HepG2 (cell line): ENCODE measurements at regions not wholly inside any gene's neighbourhood (a gene's known extent, or its start where the extent isn't known, plus 50 kb on each side); places are given as distances from the start of the nearest gene placed in this dataset.

Experiments used
- TF ChIP-seq, protein P1 (sequence below): sonication (generic); formaldehyde crosslinking; IDR thresholded peaks from 2 replicates; pipeline ENCODE4 v1.4.0; 2020; ENCODE audit warnings: missing genetic modification reagents
- TF ChIP-seq, protein P2 (sequence below): sonication (generic); formaldehyde crosslinking; IDR thresholded peaks from 2 replicates; pipeline ENCODE4 v1.4.0; 2020; ENCODE audit warnings: low read depth, mild to moderate bottlenecking, missing genetic modification reagents

DNA sequence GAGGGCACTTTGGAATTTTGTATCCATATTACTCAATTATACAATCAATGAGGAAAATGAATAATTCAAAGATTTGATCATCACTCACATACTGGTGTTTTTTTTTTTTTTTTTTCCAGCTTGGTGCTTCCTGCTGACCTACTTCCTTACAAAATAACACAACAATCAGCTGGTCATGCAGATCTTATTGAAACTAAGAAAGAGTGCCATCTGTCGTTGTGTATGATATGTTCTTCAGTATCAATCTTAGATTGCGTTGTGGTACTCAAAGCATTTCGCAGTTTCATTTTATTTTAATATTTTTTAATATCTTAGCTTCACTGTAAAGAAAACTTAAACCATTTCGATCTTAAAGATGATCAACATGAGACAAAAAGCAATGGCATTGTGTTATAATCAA lies 155.6 kb downstream of the OGFRL1 start:
- TF ChIP-seq, protein P1, sequence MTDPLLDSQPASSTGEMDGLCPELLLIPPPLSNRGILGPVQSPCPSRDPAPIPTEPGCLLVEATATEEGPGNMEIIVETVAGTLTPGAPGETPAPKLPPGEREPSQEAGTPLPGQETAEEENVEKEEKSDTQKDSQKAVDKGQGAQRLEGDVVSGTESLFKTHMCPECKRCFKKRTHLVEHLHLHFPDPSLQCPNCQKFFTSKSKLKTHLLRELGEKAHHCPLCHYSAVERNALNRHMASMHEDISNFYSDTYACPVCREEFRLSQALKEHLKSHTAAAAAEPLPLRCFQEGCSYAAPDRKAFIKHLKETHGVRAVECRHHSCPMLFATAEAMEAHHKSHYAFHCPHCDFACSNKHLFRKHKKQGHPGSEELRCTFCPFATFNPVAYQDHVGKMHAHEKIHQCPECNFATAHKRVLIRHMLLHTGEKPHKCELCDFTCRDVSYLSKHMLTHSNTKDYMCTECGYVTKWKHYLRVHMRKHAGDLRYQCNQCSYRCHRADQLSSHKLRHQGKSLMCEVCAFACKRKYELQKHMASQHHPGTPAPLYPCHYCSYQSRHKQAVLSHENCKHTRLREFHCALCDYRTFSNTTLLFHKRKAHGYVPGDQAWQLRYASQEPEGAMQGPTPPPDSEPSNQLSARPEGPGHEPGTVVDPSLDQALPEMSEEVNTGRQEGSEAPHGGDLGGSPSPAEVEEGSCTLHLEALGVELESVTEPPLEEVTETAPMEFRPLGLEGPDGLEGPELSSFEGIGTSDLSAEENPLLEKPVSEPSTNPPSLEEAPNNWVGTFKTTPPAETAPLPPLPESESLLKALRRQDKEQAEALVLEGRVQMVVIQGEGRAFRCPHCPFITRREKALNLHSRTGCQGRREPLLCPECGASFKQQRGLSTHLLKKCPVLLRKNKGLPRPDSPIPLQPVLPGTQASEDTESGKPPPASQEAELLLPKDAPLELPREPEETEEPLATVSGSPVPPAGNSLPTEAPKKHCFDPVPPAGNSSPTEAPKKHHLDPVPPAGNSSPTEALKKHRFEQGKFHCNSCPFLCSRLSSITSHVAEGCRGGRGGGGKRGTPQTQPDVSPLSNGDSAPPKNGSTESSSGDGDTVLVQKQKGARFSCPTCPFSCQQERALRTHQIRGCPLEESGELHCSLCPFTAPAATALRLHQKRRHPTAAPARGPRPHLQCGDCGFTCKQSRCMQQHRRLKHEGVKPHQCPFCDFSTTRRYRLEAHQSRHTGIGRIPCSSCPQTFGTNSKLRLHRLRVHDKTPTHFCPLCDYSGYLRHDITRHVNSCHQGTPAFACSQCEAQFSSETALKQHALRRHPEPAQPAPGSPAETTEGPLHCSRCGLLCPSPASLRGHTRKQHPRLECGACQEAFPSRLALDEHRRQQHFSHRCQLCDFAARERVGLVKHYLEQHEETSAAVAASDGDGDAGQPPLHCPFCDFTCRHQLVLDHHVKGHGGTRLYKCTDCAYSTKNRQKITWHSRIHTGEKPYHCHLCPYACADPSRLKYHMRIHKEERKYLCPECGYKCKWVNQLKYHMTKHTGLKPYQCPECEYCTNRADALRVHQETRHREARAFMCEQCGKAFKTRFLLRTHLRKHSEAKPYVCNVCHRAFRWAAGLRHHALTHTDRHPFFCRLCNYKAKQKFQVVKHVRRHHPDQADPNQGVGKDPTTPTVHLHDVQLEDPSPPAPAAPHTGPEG (CRISPR knock-in tag) = no peak
- TF ChIP-seq, protein P2, sequence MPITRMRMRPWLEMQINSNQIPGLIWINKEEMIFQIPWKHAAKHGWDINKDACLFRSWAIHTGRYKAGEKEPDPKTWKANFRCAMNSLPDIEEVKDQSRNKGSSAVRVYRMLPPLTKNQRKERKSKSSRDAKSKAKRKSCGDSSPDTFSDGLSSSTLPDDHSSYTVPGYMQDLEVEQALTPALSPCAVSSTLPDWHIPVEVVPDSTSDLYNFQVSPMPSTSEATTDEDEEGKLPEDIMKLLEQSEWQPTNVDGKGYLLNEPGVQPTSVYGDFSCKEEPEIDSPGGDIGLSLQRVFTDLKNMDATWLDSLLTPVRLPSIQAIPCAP = no peak
